ENCODE measurements at regions not wholly inside any gene's neighbourhood (a gene's known extent, or its start where the extent isn't known, plus 50 kb on each side); places are given as distances from the start of the nearest gene placed in this dataset.

- TF ChIP-seq EZH2 (IDR thresholded peaks at IDR 0.05; ENCODE audit: low read depth, low read length, severe bottlenecking) (no peak), POLR2A (IDR thresholded peaks at IDR 0.05; ENCODE audit: control extremely low read depth in 1 of 2, low read depth in 2 of 2, low read length in 2 of 2) (no peak), CBX5 (IDR thresholded peaks at IDR 0.05; ENCODE audit: low read depth, low read length) (no peak), ZNF274 (IDR thresholded peaks at IDR 0.05; ENCODE audit: borderline replicate concordance, extremely low read depth, low read length) (no peak), BRCA1 (IDR thresholded peaks at IDR 0.05; ENCODE audit: low read depth, low read length) (no peak), GABPA (IDR thresholded peaks at IDR 0.05; ENCODE audit: borderline replicate concordance, insufficient read depth, low read length) (no peak), TAF7 (optimal IDR thresholded peaks at IDR 0.05; ENCODE audit: borderline replicate concordance, low read depth, low read length) (no peak), GTF2F1 (IDR thresholded peaks at IDR 0.05; ENCODE audit: borderline replicate concordance, low read depth, low read length) (no peak), POLR2AphosphoS5 (IDR thresholded peaks at IDR 0.05; ENCODE audit: low read depth, low read length) (no peak), CHD1 (IDR thresholded peaks at IDR 0.05; ENCODE audit: low read depth, low read length) (no peak), ASH2L (IDR thresholded peaks at IDR 0.05; ENCODE audit: low read length) (no peak), NANOG (IDR thresholded peaks at IDR 0.05; ENCODE audit: insufficient read depth, low read depth, low read length, poor library complexity, severe bottlenecking) (no peak), ATF3 (IDR thresholded peaks at IDR 0.05; ENCODE audit: insufficient read depth, low read depth, low read length) (no peak)
- TF ChIP-seq, protein P1, sequence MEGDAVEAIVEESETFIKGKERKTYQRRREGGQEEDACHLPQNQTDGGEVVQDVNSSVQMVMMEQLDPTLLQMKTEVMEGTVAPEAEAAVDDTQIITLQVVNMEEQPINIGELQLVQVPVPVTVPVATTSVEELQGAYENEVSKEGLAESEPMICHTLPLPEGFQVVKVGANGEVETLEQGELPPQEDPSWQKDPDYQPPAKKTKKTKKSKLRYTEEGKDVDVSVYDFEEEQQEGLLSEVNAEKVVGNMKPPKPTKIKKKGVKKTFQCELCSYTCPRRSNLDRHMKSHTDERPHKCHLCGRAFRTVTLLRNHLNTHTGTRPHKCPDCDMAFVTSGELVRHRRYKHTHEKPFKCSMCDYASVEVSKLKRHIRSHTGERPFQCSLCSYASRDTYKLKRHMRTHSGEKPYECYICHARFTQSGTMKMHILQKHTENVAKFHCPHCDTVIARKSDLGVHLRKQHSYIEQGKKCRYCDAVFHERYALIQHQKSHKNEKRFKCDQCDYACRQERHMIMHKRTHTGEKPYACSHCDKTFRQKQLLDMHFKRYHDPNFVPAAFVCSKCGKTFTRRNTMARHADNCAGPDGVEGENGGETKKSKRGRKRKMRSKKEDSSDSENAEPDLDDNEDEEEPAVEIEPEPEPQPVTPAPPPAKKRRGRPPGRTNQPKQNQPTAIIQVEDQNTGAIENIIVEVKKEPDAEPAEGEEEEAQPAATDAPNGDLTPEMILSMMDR (IDR thresholded peaks at IDR 0.05; ENCODE audit: control extremely low read depth in 1 of 3, insufficient read depth in 1 of 3, low read depth in 1 of 3, low read length in 3 of 3), result no peak
These were observed 668.4 kb downstream of the TMEM182 start for GRCh38 chr2:103430191-103430590.
